ENCODE measurements at regions not wholly inside any gene's neighbourhood (a gene's known extent, or its start where the extent isn't known, plus 50 kb on each side); places are given as distances from the start of the nearest gene placed in this dataset.
"Not testable (repeated sequence)": the region's sequence is repeated elsewhere in the genome, so short reads cannot be mapped to it uniquely, and the experiment has no call there.

DNA sequence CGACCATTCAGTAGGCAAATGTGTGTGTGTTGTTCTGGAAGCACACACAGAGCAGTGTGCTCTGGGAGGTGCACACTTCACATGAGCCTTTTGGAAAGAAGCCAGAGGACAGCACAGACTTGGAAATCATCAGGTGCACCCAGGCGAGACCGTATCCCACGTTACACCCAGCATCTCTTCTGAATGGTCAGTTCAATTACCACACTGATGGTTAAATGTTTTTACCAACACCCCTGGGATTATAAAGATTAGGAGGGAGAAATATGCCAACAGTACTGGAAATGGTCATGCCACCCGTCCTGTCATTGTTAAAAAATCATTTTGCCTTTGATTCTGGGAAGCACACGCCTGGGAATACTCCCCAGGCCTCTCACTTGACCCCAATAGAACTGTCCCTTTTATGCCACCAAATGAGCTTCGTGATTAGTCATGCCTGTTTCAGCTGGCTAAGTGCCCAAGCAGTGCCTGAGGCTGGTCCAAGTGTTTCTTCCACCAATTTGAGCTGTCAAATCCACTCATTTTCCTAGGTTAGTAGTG, 183.7 kb downstream of the NRP2 start:
- in situ Hi-C loops (cut with MboI; ENCODE audit: low sequenced_read_pairs), result no loop called here

GRCh38 chr2:205865056-205865455, 182.8 kb downstream of the NRP2 start:
- in situ Hi-C loops (cut with MboI; ENCODE audit: low sequenced_read_pairs), result no loop called here

DNA sequence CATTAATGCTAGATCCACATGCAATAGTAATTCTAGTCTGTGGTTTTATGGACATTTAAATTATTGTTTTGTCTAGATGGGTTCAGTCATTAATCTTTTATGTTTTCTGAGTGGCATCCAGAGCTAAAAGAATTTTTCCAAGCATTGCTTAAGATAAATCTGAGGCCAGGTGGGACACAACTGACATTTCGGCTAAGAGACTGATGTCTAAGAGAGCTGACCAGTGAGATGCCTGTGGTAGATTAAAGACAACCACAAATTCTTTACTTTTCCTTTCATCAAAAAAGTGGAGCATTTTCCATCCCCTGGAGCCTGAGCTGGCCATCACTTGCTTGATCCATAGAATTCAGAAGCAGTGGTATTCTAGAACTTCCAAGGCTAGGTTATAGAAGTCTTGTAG, 182.2 kb downstream of the NRP2 start:
- in situ Hi-C loops (cut with MboI; ENCODE audit: low sequenced_read_pairs), result no loop called here

GRCh38 chr2:205862761-205863160, 180.5 kb downstream of the NRP2 start:
- in situ Hi-C loops (cut with MboI; ENCODE audit: low sequenced_read_pairs), result not testable (repeated sequence)

GRCh38 chr2:205860885-205861284, 178.6 kb downstream of the NRP2 start:
- in situ Hi-C loops (cut with MboI; ENCODE audit: low sequenced_read_pairs), result no loop called here

DNA sequence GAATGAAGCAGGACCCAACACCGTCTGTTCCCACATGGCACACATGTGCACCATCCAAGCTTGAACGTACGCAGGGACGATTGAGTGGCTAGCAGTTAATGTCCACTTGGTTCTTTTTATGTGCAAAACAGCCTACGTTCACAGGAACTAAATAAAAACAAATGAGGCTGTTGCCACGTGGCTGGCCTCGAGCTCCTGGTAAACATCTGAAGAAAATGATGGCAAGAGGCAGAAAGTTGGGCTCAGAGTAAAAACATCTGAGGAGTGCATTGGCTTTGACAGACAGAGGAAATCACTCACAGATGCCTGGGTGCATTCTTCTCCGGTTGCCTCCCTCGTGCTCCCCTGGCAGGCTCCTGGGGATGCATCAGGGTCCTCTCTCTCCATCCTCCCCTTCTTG, 177.9 kb downstream of the NRP2 start:
- in situ Hi-C loops (cut with MboI; ENCODE audit: low sequenced_read_pairs), result no loop called here

GRCh38 chr2:205858881-205859441, 176.7 kb downstream of the NRP2 start:
- in situ Hi-C loops (cut with MboI; ENCODE audit: low sequenced_read_pairs), result no loop called here

DNA sequence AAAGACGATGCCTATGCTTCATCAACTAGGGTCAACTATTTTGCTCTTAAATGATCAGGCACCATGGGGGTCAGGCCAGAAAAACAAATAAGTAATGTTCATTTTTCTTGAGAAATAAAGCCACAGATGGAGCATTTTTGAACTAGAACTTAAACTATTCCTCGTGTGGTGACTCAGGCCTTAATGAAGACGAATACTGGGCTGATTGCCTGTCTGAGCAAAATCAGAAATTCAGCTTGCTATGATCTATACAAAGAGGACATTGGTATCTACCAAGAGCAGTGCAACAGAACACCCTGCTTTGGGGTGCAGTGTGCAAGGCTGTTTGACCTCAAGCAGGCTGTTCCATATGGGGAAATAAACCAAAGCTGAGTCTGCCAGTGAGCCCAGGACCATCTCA, 176.0 kb downstream of the NRP2 start:
- in situ Hi-C loops (cut with MboI; ENCODE audit: low sequenced_read_pairs), result no loop called here

- in situ Hi-C loops (cut with MboI; ENCODE audit: low sequenced_read_pairs), result no loop called here
Measured at GRCh38 chr2:205857520-205858237, 175.4 kb downstream of the NRP2 start.

GRCh38 chr2:205852457-205852856, 170.2 kb downstream of the NRP2 start:
- in situ Hi-C loops (cut with MboI; ENCODE audit: low sequenced_read_pairs), result no loop called here

DNA sequence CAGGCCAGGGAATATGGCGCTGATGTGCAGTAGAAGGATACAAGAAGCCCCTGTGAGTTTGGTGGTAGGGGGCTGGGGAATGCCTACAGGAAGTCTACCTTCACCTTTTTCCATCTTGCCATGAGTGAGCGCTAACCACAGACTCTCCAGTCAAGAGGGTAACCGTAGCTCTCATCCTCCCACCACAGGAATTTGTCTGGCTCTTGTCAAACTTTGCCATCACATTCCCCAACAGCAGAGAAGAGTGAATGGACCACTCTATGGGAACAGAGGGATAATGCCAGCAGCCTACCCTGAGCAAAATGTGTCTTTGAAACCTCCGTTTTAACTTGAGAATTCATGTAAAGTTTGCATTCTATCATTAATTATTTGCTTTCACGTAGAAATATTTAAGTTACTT, 168.3 kb downstream of the NRP2 start:
- in situ Hi-C loops (cut with MboI; ENCODE audit: low sequenced_read_pairs), result no loop called here

DNA sequence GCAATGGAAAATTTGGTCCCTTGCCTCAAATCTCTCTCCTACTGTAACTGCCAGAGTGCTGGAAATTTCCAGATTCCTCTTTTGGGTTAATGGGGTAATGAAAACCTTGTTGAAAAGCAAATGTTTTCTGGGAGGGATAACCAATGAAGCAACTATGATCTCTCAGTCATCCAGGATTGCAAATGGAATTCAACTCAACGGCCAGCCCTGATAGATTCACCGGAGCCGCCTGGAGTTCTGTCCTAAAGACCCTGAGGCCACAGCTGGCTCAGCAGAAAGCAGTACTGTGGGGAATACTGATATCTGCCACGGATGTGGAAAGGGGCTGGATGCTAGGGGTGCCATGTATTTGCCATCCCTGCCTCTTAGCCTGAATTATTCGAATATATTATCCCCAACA, 167.8 kb downstream of the NRP2 start:
- in situ Hi-C loops (cut with MboI; ENCODE audit: low sequenced_read_pairs), result no loop called here

DNA sequence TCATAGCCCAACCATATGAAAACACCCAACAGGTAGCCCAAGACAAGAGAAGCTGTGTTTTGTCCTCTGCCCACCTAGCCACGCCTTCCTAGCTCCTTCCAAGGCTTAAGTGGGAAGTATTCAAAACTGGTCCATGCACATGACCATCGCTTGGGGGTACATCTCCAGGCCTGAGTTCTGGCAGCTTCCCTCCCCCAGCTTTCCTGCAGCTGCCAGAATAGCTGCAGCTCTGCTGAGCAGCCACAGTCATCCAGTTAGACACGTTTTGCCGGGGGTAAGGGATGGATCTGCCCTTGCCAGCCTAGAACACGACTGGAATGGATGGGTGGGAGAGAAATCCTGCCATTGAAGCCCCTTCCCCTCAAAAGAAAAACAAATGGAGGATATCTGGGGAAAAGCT, 166.8 kb downstream of the NRP2 start:
- in situ Hi-C loops (cut with MboI; ENCODE audit: low sequenced_read_pairs), result no loop called here

DNA sequence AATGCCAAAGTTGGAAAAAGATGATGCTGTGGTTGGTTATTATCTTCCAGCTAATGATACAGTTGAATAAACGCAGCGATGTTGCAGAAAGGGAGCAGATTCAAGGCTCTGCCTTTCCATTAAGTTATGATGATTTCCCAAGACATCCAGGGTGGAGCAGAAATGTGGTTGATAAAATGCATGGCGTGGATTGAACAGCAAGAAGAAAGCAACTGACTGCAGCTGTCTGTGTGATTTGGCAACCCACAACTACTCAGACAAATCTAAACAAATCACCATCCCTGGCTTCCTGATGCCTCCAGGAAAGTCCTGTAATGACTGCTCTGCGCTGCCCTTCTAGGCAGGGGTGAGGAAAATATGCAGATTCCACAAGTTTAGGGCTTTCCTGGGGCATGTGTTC, 166.3 kb downstream of the NRP2 start:
- in situ Hi-C loops (cut with MboI; ENCODE audit: low sequenced_read_pairs), result no loop called here
